GM12878 (cell line): ENCODE measurements at regions not wholly inside any gene's neighbourhood (a gene's known extent, or its start where the extent isn't known, plus 50 kb on each side); places are given as distances from the start of the nearest gene placed in this dataset.

Experiments used
- ATAC-seq: fragments of 200-7000 bp; cut with Tn5 transposase; 3 replicates; pipeline ENCODE4 v1.9.1; 2020; ENCODE audit warnings: mild to moderate bottlenecking, moderate library complexity
- BruUV-seq: library from RNA; stranded (reverse); fragments of 400-500 nt; replicated peaks from 2 replicates; lab custom pipeline; 2021; lab: Mats Ljungman, UMichigan
- CTCF ChIA-PET: fragments of 300-600 bp; sonication (Branson Sonifier 250); formaldehyde crosslinking; extraction: SDS; loops from one replicate; lab custom pipeline; 2021; ENCODE audit warnings: inconsistent platforms; lab: Yijun Ruan, JAX
- POLR2A ChIA-PET: fragments of 350-600 bp; formaldehyde crosslinking; extraction: SDS; loops from one replicate; lab custom pipeline; 2021; ENCODE audit warnings: inconsistent platforms; lab: Charles Lee
- RAD21 ChIA-PET: fragments of 300-600 bp; sonication (Branson Sonifier 250); formaldehyde crosslinking; loops from one replicate; lab custom pipeline; 2023; ENCODE audit warnings: antibody characterized with exemption; ENCODE audit not compliant: unreplicated experiment; lab: Charles Lee
- SMC1A ChIA-PET: fragments of 300-600 bp; sonication (Branson Sonifier 250); formaldehyde crosslinking; loops from one replicate; lab custom pipeline; 2023; ENCODE audit not compliant: unreplicated experiment, uncharacterized antibody; lab: Charles Lee
- DNase-seq: peaks from one replicate; pipeline ENCODE4 v3.0.0-alpha.2; 2011; ENCODE audit warnings: low read depth, low spot score
- FAIRE-seq: peaks from 3 replicates; lab custom pipeline; 2011; peaks lifted over from hg19 to GRCh38; lab: Jason Lieb, UNC
- H2AFZ ChIP-seq: 2 replicates; pipeline ENCODE4 v1.6.0; 2011; ENCODE audit warnings: low read depth, low read length, control low read depth; ENCODE audit not compliant: control insufficient read depth
- H3K27ac ChIP-seq: 2 replicates; pipeline ENCODE4 v1.5.1; 2011; ENCODE audit warnings: control low read depth; ENCODE audit not compliant: control insufficient read depth, insufficient read depth
- H3K27me3 ChIP-seq, 2 experiments: replicated peaks in 1 of 2; 2 replicates each; pipeline versions ENCODE4 v1.6.0 to v1.6.1; 2011; ENCODE audit warnings: low read length in 1 of 2; ENCODE audit not compliant: control insufficient read depth in 2 of 2, insufficient read depth in 2 of 2
- H3K36me3 ChIP-seq, 2 experiments: 2 replicates each; pipeline ENCODE4 v1.5.1; 2011; ENCODE audit warnings: low read length in 1 of 2; ENCODE audit not compliant: control insufficient read depth in 2 of 2, insufficient read depth in 2 of 2
- H3K4me1 ChIP-seq: 2 replicates; pipeline ENCODE4 v1.6.1; 2011; ENCODE audit warnings: mild to moderate bottlenecking, low read length, moderate library complexity, mixed read lengths; ENCODE audit not compliant: control insufficient read depth, insufficient read depth
- H3K4me2 ChIP-seq: 2 replicates; pipeline ENCODE4 v1.6.0; 2011; ENCODE audit warnings: control low read depth; ENCODE audit not compliant: control insufficient read depth, insufficient read depth
- H3K4me3 ChIP-seq: fragments of 200-600 bp; sonication (generic); 2 replicates; pipeline ENCODE4 v1.5.1; 2016
- H3K79me2 ChIP-seq: 2 replicates; pipeline ENCODE4 v1.6.0; 2011; ENCODE audit warnings: low read length; ENCODE audit not compliant: control insufficient read depth, insufficient read depth
- H3K9ac ChIP-seq: 2 replicates; pipeline ENCODE4 v1.8.0; 2011; ENCODE audit warnings: low read length, control low read depth, mixed read lengths; ENCODE audit not compliant: control insufficient read depth, insufficient read depth
- H3K9me3 ChIP-seq: replicated peaks from 3 replicates; pipeline ENCODE4 v1.5.1; 2011; ENCODE audit warnings: mild to moderate bottlenecking, low read length; ENCODE audit not compliant: control insufficient read depth, insufficient read depth
- H4K20me1 ChIP-seq: 2 replicates; pipeline ENCODE4 v1.6.0; 2011; ENCODE audit not compliant: control insufficient read depth, insufficient read depth
- BACH1 ChIP-seq: fragments of 450-650 bp; IDR thresholded peaks from 2 replicates; pipeline ENCODE4 v1.6.1; 2017; ENCODE audit warnings: mild to moderate bottlenecking, borderline replicate concordance
- CHD1 ChIP-seq: IDR thresholded peaks from 2 replicates; pipeline ENCODE4 v1.6.1; 2012; ENCODE audit warnings: low read depth, low read length, improper control_type of control experiment
- ESRRA ChIP-seq: IDR thresholded peaks from 2 replicates; pipeline ENCODE4 v1.6.1; 2012; ENCODE audit warnings: mild to moderate bottlenecking, low read length, improper control_type of control experiment
- FOS ChIP-seq: IDR thresholded peaks from 3 replicates; pipeline ENCODE4 v1.6.1; 2011; ENCODE audit warnings: borderline replicate concordance; ENCODE audit not compliant: insufficient read length; ENCODE audit errors: extremely low read depth
- HDAC6 ChIP-seq: fragments of 200-600 bp; sonication (generic); IDR thresholded peaks from one replicate; pipeline ENCODE4 v1.8.0; 2017; ENCODE audit warnings: antibody characterized with exemption; ENCODE audit not compliant: unreplicated experiment
- IRF4 ChIP-seq: IDR thresholded peaks from 2 replicates; pipeline ENCODE4 v1.6.1; 2011; ENCODE audit warnings: low read depth, low read length
- MXI1 ChIP-seq: fragments of 150-350 bp; IDR thresholded peaks from 2 replicates; pipeline ENCODE4 v1.6.1; 2011; ENCODE audit warnings: low read depth, mild to moderate bottlenecking, inconsistent platforms, low read length, improper control_type of control experiment
- NFXL1 ChIP-seq: fragments of 450-650 bp; IDR thresholded peaks from 2 replicates; pipeline ENCODE4 v1.6.1; 2017; ENCODE audit warnings: antibody characterized with exemption, mild to moderate bottlenecking, borderline replicate concordance
- NFYA ChIP-seq: IDR thresholded peaks from 2 replicates; pipeline ENCODE4 v1.6.1; 2011; ENCODE audit warnings: low read depth, mild to moderate bottlenecking, low read length, improper control_type of control experiment, borderline replicate concordance
- SRF ChIP-seq, 2 experiments: IDR thresholded peaks; 2 replicates each; pipeline ENCODE4 v1.6.1; 2011; ENCODE audit warnings: low read depth in 2 of 2, low read length in 2 of 2, mild to moderate bottlenecking in 1 of 2, moderate library complexity in 1 of 2
- SUZ12 ChIP-seq: fragments of 200-600 bp; sonication (generic); IDR thresholded peaks from one replicate; pipeline ENCODE4 v1.6.1; 2018; ENCODE audit warnings: antibody characterized with exemption, mild to moderate bottlenecking; ENCODE audit not compliant: unreplicated experiment
- ZNF24 ChIP-seq: fragments of 450-650 bp; IDR thresholded peaks from 2 replicates; pipeline ENCODE4 v1.6.1; 2017; ENCODE audit warnings: antibody characterized with exemption, mild to moderate bottlenecking
- ZNF384 ChIP-seq: IDR thresholded peaks from 2 replicates; pipeline ENCODE4 v1.6.1; 2012; ENCODE audit warnings: low read depth, mild to moderate bottlenecking, low read length, improper control_type of control experiment, borderline replicate concordance
- WGBS: methylation state at CpG from one replicate; pipeline ENCODE4 v1.1.6; 2016; ENCODE audit warnings: low lambda C conversion rate; ENCODE audit not compliant: insufficient replicate concordance, insufficient coverage; ENCODE audit errors: missing lambda C conversion rate; 5-methylcytosine and 5-hydroxymethylcytosine counted together
- in situ Hi-C: fragments of 300-500 bp; cut with MboI; formaldehyde crosslinking; loops from 9 replicates; pipeline ENCODE4 v1.14.3; 2018; ENCODE audit warnings: mixed read lengths
- intact Hi-C: fragments of 100-400 bp; cut with micrococcal nuclease; formaldehyde crosslinking; loops from one replicate; pipeline ENCODE4 v1.14.2; 2022; ENCODE audit not compliant: unreplicated experiment
- TF ChIP-seq, protein P1 (sequence below), 3 experiments: IDR thresholded peaks in 2 of 3; conservative IDR thresholded peaks in 1 of 3; 2 replicates each; pipeline ENCODE4 v1.5.1; 2011; ENCODE audit warnings: low read depth in 3 of 3, low read length in 3 of 3, mild to moderate bottlenecking in 3 of 3, control low read depth in 2 of 3, moderate library complexity in 2 of 3, inconsistent platforms in 1 of 3, mixed read lengths in 1 of 3; ENCODE audit not compliant: control insufficient read depth in 2 of 3, insufficient read depth in 1 of 3; ENCODE audit errors: extremely low read depth in 1 of 3
- TF ChIP-seq, protein P2 (sequence below): IDR thresholded peaks from 2 replicates; pipeline ENCODE4 v1.6.1; 2012; ENCODE audit warnings: low read depth, low read length, improper control_type of control experiment
- TF ChIP-seq, protein P3 (sequence below): fragments of 450-650 bp; formaldehyde crosslinking; IDR thresholded peaks from 2 replicates; pipeline ENCODE4 v1.5.0; 2022; ENCODE audit warnings: mild to moderate bottlenecking, missing genetic modification characterization

DNA sequence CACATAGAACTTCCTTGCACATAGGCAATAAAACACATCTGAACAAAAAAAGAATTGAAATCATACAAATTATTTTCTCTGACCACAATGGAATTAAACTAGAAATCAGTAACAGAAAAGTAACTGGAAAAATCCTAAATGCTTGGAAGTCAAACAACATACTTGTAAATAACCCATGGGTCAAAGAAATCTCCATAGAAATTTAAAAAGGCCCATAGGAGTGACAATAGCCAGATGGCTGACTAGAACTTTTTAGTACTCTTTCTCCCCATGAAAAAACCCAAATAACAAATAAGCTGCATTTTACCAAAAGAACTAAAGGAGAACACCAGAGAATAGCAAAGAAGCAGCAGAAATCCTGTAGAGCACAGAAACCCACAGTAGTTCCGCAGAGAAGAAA lies 139.2 kb upstream of the COL3A1 start (continued):
- TF ChIP-seq, protein P1, sequence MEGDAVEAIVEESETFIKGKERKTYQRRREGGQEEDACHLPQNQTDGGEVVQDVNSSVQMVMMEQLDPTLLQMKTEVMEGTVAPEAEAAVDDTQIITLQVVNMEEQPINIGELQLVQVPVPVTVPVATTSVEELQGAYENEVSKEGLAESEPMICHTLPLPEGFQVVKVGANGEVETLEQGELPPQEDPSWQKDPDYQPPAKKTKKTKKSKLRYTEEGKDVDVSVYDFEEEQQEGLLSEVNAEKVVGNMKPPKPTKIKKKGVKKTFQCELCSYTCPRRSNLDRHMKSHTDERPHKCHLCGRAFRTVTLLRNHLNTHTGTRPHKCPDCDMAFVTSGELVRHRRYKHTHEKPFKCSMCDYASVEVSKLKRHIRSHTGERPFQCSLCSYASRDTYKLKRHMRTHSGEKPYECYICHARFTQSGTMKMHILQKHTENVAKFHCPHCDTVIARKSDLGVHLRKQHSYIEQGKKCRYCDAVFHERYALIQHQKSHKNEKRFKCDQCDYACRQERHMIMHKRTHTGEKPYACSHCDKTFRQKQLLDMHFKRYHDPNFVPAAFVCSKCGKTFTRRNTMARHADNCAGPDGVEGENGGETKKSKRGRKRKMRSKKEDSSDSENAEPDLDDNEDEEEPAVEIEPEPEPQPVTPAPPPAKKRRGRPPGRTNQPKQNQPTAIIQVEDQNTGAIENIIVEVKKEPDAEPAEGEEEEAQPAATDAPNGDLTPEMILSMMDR (IDR thresholded peaks at IDR 0.05 in 2 of 3, conservative IDR thresholded peaks at IDR 0.05 in 1 of 3; ENCODE audit: control insufficient read depth in 2 of 3, extremely low read depth in 1 of 3, insufficient read depth in 1 of 3, low read depth in 3 of 3, low read length in 3 of 3), result no peak

DNA sequence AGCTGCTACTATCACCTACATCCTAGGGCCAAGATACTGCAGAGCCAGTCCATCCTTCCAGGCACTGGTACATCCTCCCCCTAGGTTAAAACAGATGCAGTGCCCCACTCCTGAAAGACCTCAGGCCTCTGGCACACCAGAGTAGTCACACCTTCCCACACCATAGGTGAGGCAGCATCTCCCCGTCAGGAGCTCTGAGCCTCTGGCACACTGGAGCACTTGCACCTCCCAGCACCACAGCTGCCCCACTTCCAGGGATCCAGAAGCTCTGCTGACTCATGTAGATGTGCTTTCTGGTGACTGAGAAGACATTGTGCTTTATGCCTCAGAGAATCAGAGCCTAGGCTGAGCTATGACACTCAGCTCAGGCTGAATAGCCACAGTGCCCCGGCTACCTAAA lies 138.4 kb upstream of the COL3A1 start:
- Histone ChIP-seq H3K9me3 (no peaks in the 10 kb centered on the region), H3K9ac (no peak overlapping the region), H3K4me1 (no peaks in the 10 kb centered on the region), H3K27ac (no peak overlapping the region), H3K36me3 (no peaks in the 10 kb centered on the region), H3K4me2 (no peak overlapping the region), H2AFZ (no peak overlapping the region), H3K4me3 (no peak overlapping the region), H4K20me1 (no peaks in the 10 kb centered on the region), H3K27me3 (no peaks in the 10 kb centered on the region), H3K79me2 (no peaks in the 10 kb centered on the region)
- POLR2A ChIA-PET, result no interaction called here
- FAIRE-seq (no peak), ATAC-seq (no peak), DNase-seq (no peak)
- CTCF ChIA-PET, result no interaction called here
- SMC1A ChIA-PET, result interaction anchor here (1.4 kb wide), 1 partner anchor 143 kb away, joined by 4 read pairs; no protein-coding TSS in a partner anchor
- no TSS peak for BruUV-seq
- intact Hi-C loops, result no loop called here
- in situ Hi-C loops, result no loop called here
- WGBS, result 17% methylated on average over 2 of the region's 2 CpGs
- TF ChIP-seq SRF (IDR thresholded peaks at IDR 0.05; ENCODE audit: low read depth in 2 of 2, low read length in 2 of 2), result no peak
- no peak for TF ChIP-seq IRF4
- no peak for TF ChIP-seq FOS
- TF ChIP-seq SUZ12, result no peak
- TF ChIP-seq ESRRA, result no peak
- TF ChIP-seq ZNF24, result no peak
- TF ChIP-seq, protein P2, sequence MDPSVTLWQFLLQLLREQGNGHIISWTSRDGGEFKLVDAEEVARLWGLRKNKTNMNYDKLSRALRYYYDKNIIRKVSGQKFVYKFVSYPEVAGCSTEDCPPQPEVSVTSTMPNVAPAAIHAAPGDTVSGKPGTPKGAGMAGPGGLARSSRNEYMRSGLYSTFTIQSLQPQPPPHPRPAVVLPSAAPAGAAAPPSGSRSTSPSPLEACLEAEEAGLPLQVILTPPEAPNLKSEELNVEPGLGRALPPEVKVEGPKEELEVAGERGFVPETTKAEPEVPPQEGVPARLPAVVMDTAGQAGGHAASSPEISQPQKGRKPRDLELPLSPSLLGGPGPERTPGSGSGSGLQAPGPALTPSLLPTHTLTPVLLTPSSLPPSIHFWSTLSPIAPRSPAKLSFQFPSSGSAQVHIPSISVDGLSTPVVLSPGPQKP, result no peak
- no peak for TF ChIP-seq HDAC6
- TF ChIP-seq NFYA, result no peak
- TF ChIP-seq MXI1, result no peak
- no peak for TF ChIP-seq ZNF384
- TF ChIP-seq CHD1, result no peak
- TF ChIP-seq, protein P3, sequence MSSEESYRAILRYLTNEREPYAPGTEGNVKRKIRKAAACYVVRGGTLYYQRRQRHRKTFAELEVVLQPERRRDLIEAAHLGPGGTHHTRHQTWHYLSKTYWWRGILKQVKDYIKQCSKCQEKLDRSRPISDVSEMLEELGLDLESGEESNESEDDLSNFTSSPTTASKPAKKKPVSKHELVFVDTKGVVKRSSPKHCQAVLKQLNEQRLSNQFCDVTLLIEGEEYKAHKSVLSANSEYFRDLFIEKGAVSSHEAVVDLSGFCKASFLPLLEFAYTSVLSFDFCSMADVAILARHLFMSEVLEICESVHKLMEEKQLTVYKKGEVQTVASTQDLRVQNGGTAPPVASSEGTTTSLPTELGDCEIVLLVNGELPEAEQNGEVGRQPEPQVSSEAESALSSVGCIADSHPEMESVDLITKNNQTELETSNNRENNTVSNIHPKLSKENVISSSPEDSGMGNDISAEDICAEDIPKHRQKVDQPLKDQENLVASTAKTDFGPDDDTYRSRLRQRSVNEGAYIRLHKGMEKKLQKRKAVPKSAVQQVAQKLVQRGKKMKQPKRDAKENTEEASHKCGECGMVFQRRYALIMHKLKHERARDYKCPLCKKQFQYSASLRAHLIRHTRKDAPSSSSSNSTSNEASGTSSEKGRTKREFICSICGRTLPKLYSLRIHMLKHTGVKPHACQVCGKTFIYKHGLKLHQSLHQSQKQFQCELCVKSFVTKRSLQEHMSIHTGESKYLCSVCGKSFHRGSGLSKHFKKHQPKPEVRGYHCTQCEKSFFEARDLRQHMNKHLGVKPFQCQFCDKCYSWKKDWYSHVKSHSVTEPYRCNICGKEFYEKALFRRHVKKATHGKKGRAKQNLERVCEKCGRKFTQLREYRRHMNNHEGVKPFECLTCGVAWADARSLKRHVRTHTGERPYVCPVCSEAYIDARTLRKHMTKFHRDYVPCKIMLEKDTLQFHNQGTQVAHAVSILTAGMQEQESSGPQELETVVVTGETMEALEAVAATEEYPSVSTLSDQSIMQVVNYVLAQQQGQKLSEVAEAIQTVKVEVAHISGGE (CRISPR knock-in tag), result no peak
- TF ChIP-seq BACH1, result no peak
- no peak for TF ChIP-seq NFXL1
- RAD21 ChIA-PET, result no interaction called here
